ENCODE measurements at regions not wholly inside any gene's neighbourhood (a gene's known extent, or its start where the extent isn't known, plus 50 kb on each side); places are given as distances from the start of the nearest gene placed in this dataset.

DNA sequence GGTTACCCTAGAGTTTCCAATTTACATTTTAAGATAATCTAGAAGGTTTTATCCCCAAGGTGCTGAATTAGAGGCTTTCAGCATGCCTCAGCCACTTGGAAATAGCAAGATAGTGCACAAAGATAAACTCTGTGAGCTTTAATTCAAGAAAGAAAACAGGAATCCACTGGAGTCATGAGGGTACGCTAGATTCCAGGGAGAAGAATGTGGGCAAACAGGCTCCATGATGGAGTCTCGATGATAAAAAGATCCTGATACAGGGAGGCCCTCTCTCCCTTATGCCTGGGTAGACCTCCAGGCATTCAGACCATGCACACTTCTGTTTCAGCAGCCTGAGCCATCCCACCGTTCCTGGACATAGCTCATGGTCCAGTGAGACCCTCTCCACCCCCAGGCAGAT, 344.6 kb upstream of the LCORL start:
- no TSS peak for BruUV-seq (replicated peaks)
- Histone ChIP-seq H3K27me3 (ENCODE audit: control insufficient read depth in 1 of 2, insufficient read depth in 2 of 2, low read length in 2 of 2) (no peaks in the 10 kb centered on the region), H4K20me1 (ENCODE audit: insufficient read depth, low read length) (no peaks in the 10 kb centered on the region), H3K36me3 (replicated peaks in 1 of 2; ENCODE audit: control insufficient read depth in 1 of 2, insufficient read depth in 2 of 2, low read length in 2 of 2) (no peaks in the 10 kb centered on the region), H3K9me3 (ENCODE audit: low read length) (no peaks in the 10 kb centered on the region), H3K4me1 (ENCODE audit: insufficient read depth, low read length) (no peaks in the 10 kb centered on the region), H2AFZ (ENCODE audit: low read length) (no peak overlapping the region), H3K4me2 (ENCODE audit: low read depth, low read length) (no peak overlapping the region), H3K79me2 (ENCODE audit: insufficient read depth, low read length) (no peaks in the 10 kb centered on the region), H3K27ac (ENCODE audit: extremely low read length, insufficient read depth, low read length) (no peak overlapping the region), H3K4me3 (replicated peaks in 1 of 3; ENCODE audit: insufficient read depth in 1 of 3, low read depth in 2 of 3, low read length in 3 of 3) (no peak overlapping the region), H3K9ac (ENCODE audit: insufficient read depth, low read depth, low read length) (no peak overlapping the region)
- CTCF ChIA-PET (ENCODE audit: low intra/inter-chr PET ratio, low total read pairs): interaction anchor here (3.4 kb wide), 1 partner anchor 548 kb away, joined by 16 read pairs; no protein-coding TSS in a partner anchor
- FAIRE-seq: no peak
- 4% methylated on average over 2 of the region's 3 CpGs for WGBS (ENCODE audit: low lambda C conversion rate)
- in situ Hi-C loops (cut with HindIII; ENCODE audit: extremely low pct_ligation_motif_present, low pct_unique_long_range_greater_than_20kb) (loop anchor here (10.0 kb wide), 1 partner anchor 551 kb away; the partner anchor contains the start of genes DCAF16 and NCAPG), intact Hi-C loops (cut with micrococcal nuclease; ENCODE audit: unreplicated experiment) (loop anchor here (10.0 kb wide), 1 partner anchor 611 kb away; no protein-coding TSS in a partner anchor)
- DNase-seq (ENCODE audit: low spot score): no peak
- TF ChIP-seq KLF16 (CRISPR knock-in tag; IDR thresholded peaks at IDR 0.05) (no peak), SNRNP70 (IDR thresholded peaks at IDR 0.05; ENCODE audit: low read depth, low read length) (no peak), ZBTB20 (CRISPR knock-in tag; IDR thresholded peaks at IDR 0.05; ENCODE audit: borderline replicate concordance, low read depth) (no peak), SNAPC2 (CRISPR knock-in tag; IDR thresholded peaks at IDR 0.05) (no peak), EHMT2 (IDR thresholded peaks at IDR 0.05; ENCODE audit: borderline replicate concordance, low read depth, low read length) (no peak)
- TF ChIP-seq, protein P1, sequence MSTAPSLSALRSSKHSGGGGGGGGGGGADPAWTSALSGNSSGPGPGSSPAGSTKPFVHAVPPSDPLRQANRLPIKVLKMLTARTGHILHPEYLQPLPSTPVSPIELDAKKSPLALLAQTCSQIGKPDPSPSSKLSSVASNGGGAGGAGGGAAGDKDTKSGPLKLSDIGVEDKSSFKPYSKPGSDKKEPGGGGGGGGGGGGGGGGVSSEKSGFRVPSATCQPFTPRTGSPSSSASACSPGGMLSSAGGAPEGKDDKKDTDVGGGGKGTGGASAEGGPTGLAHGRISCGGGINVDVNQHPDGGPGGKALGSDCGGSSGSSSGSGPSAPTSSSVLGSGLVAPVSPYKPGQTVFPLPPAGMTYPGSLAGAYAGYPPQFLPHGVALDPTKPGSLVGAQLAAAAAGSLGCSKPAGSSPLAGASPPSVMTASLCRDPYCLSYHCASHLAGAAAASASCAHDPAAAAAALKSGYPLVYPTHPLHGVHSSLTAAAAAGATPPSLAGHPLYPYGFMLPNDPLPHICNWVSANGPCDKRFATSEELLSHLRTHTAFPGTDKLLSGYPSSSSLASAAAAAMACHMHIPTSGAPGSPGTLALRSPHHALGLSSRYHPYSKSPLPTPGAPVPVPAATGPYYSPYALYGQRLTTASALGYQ (CRISPR knock-in tag; IDR thresholded peaks at IDR 0.05): no peak
- TF ChIP-seq, protein P2, sequence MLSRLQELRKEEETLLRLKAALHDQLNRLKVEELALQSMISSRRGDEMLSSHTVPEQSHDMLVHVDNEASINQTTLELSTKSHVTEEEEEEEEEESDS (CRISPR knock-in tag; IDR thresholded peaks at IDR 0.05; ENCODE audit: borderline replicate concordance): no peak
- no peak for ATAC-seq
- POLR2A ChIA-PET: no interaction called here

All from HepG2 (cell line).